Keratinocyte (primary cell): ENCODE measurements at regions not wholly inside any gene's neighbourhood (a gene's known extent, or its start where the extent isn't known, plus 50 kb on each side); places are given as distances from the start of the nearest gene placed in this dataset.
"Not testable (repeated sequence)": the region's sequence is repeated elsewhere in the genome, so short reads cannot be mapped to it uniquely, and the experiment has no call there.

Source experiments
- DNase-seq: peaks from one replicate; pipeline ENCODE4 v3.0.0-alpha.2; 2011; ENCODE audit warnings: low read depth, missing footprints, low spot score
- FAIRE-seq: peaks from 2 replicates; lab custom pipeline; 2011; peaks lifted over from hg19 to GRCh38; lab: Jason Lieb, UNC
- H2AFZ ChIP-seq: 2 replicates; pipeline ENCODE4 v1.6.0; 2012; ENCODE audit warnings: low read length, control low read depth, inconsistent platforms; ENCODE audit not compliant: control insufficient read depth
- H3K27ac ChIP-seq: 2 replicates; pipeline ENCODE4 v1.5.1; 2011; ENCODE audit warnings: low read length; ENCODE audit not compliant: control insufficient read depth, insufficient read depth
- H3K27me3 ChIP-seq: 3 replicates; pipeline ENCODE4 v1.6.0; 2011; ENCODE audit warnings: low read length; ENCODE audit not compliant: control insufficient read depth, insufficient read depth; ENCODE audit errors: extremely low read depth
- H3K36me3 ChIP-seq, 2 experiments: 2 replicates in 1 of 2; 3 replicates in 1 of 2; pipeline ENCODE4 v1.5.1; 2011; ENCODE audit warnings: low read length in 2 of 2, mild to moderate bottlenecking in 1 of 2; ENCODE audit not compliant: control insufficient read depth in 2 of 2, insufficient read depth in 2 of 2; ENCODE audit errors: extremely low read depth in 1 of 2
- H3K4me1 ChIP-seq: 3 replicates; pipeline ENCODE4 v1.5.1; 2011; ENCODE audit warnings: low read length; ENCODE audit not compliant: control insufficient read depth, insufficient read depth; ENCODE audit errors: extremely low read depth
- H3K4me2 ChIP-seq: 3 replicates; pipeline ENCODE4 v1.6.0; 2011; ENCODE audit warnings: low read depth, low read length; ENCODE audit not compliant: control insufficient read depth, insufficient read depth; ENCODE audit errors: extremely low read depth
- H3K4me3 ChIP-seq, 3 experiments: fragments of 200-600 bp in 1 of 3; sonication (generic) in 1 of 3; 2 replicates in 2 of 3; 3 replicates in 1 of 3; pipeline ENCODE4 v1.5.1; 2011 to 2016; ENCODE audit warnings: low read length in 3 of 3, mild to moderate bottlenecking in 3 of 3, control low read depth in 2 of 3, inconsistent platforms in 1 of 3, low read depth in 1 of 3, mixed read lengths in 1 of 3, mixed run types in 1 of 3, moderate library complexity in 1 of 3; ENCODE audit not compliant: control insufficient read depth in 2 of 3, insufficient read depth in 2 of 3; ENCODE audit errors: extremely low read depth in 1 of 3
- H3K79me2 ChIP-seq: 2 replicates; pipeline ENCODE4 v1.6.0; 2012; ENCODE audit warnings: low read length; ENCODE audit not compliant: control insufficient read depth, insufficient read depth
- H3K9ac ChIP-seq: 3 replicates; pipeline ENCODE4 v1.6.0; 2011; ENCODE audit warnings: low read length; ENCODE audit not compliant: control insufficient read depth, insufficient read depth; ENCODE audit errors: extremely low read depth
- H3K9me1 ChIP-seq: 3 replicates; pipeline ENCODE4 v1.6.0; 2011; ENCODE audit warnings: low read length; ENCODE audit not compliant: control insufficient read depth, insufficient read depth; ENCODE audit errors: extremely low read depth
- H3K9me3 ChIP-seq: 2 replicates; pipeline ENCODE4 v1.5.1; 2012; ENCODE audit warnings: low read depth, low read length; ENCODE audit not compliant: control insufficient read depth
- H4K20me1 ChIP-seq: 3 replicates; pipeline ENCODE4 v1.6.0; 2011; ENCODE audit warnings: low read length; ENCODE audit not compliant: control insufficient read depth, insufficient read depth; ENCODE audit errors: extremely low read depth
- EZH2 ChIP-seq: IDR thresholded peaks from one replicate; pipeline ENCODE4 v1.6.1; 2012; ENCODE audit warnings: inconsistent platforms, mild to moderate bottlenecking, low read length, moderate library complexity
- dilution Hi-C: fragments of 300-500 bp; cut with MboI; formaldehyde crosslinking; loops from one replicate; pipeline ENCODE4 v1.7.0; 2020; ENCODE audit warnings: low sequenced_read_pairs; ENCODE audit not compliant: extremely low pct_ligation_motif_present
- TF ChIP-seq, protein P1 (sequence below), 3 experiments: IDR thresholded peaks in 1 of 3; conservative IDR thresholded peaks in 1 of 3; optimal IDR thresholded peaks in 1 of 3; 2 replicates in 2 of 3; 3 replicates in 1 of 3; pipeline versions ENCODE3 to v1.5.1; 2011; ENCODE audit warnings: low read length in 3 of 3, mild to moderate bottlenecking in 3 of 3, moderate library complexity in 2 of 3, control low read depth in 1 of 3, inconsistent platforms in 1 of 3; ENCODE audit not compliant: insufficient read depth in 2 of 3; ENCODE audit errors: extremely low read depth in 1 of 3

DNA sequence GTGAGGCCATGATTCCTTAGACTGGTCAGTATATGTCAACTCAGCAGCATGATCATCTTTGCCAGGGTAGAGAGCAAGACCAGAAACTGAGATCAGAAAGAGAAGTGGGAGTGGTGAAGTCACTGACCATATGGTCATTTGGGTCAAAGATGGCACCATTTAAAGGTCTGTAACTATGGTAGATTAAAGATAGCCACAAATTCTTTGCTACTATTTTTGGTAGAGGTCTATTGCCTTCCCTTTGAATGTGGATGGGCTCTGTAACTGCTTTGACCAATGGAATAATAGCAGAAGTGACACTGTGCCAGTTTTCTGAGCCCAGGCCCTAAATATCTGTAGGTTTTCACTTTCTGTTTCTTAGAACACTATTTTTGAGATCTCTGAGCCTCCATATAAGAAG, 117.6 kb downstream of the PCSK1 start:
- Histone ChIP-seq H3K9ac (no peak overlapping the region), H4K20me1 (no peaks in the 10 kb centered on the region), H3K27me3 (no peaks in the 10 kb centered on the region), H3K9me3 (no peaks in the 10 kb centered on the region), H2AFZ (no peak overlapping the region), H3K9me1 (no peaks in the 10 kb centered on the region), H3K4me3 (no peak overlapping the region), H3K4me1 (peaks cover 7% of the 10 kb centered on the region), H3K4me2 (no peak overlapping the region), H3K36me3 (peaks cover 0 to 1% of the 10 kb centered on the region in 2 experiments), H3K79me2 (no peaks in the 10 kb centered on the region), H3K27ac (no peak overlapping the region)
- FAIRE-seq (no peak), DNase-seq (no peak)
- dilution Hi-C loops, result no loop called here
- TF ChIP-seq EZH2, result no peak
- TF ChIP-seq, protein P1, sequence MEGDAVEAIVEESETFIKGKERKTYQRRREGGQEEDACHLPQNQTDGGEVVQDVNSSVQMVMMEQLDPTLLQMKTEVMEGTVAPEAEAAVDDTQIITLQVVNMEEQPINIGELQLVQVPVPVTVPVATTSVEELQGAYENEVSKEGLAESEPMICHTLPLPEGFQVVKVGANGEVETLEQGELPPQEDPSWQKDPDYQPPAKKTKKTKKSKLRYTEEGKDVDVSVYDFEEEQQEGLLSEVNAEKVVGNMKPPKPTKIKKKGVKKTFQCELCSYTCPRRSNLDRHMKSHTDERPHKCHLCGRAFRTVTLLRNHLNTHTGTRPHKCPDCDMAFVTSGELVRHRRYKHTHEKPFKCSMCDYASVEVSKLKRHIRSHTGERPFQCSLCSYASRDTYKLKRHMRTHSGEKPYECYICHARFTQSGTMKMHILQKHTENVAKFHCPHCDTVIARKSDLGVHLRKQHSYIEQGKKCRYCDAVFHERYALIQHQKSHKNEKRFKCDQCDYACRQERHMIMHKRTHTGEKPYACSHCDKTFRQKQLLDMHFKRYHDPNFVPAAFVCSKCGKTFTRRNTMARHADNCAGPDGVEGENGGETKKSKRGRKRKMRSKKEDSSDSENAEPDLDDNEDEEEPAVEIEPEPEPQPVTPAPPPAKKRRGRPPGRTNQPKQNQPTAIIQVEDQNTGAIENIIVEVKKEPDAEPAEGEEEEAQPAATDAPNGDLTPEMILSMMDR (optimal IDR thresholded peaks at IDR 0.05 in 1 of 3, IDR thresholded peaks at IDR 0.05 in 1 of 3, conservative IDR thresholded peaks at IDR 0.05 in 1 of 3; ENCODE audit: extremely low read depth in 1 of 3, insufficient read depth in 2 of 3, low read length in 3 of 3), result no peak

DNA sequence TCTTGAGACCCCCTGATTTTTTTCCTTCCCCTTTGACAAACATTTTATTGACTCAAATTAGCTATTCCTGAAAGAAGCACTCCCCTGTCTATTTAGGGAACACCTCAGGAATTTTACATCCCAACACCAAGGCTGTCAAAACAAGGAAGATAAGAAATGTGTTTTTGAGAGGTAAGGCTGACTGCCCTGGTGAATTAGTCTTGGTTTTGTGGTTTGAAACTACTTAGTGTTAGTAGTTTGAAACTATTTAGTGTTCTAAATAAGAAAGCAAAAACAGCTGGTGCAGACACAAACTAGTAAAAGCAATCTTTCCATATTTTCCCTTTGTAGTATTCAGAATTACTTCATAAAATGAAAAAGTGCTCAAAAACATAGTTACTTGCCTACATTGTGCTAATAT, 120.7 kb downstream of the PCSK1 start:
- dilution Hi-C loops, result no loop called here
- no peak for FAIRE-seq

DNA sequence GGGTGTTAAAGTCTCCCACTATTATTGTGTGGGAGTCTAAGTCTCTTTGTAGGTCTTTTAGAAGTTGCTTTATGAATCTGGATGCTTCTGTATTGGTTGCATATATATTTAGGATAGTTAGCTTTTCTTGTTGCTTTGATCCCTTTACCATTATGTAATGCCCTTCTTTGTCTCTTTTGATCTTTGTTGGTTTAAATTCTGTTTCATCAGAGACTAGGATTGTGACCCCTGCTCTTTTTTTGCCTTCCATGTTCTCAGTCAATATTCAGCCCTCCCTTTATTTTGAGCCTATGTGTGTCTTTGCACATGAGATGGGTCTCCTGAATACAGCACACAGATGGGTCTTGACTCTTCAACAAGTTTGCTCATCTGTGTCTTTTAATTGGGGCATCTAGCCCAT, 126.0 kb downstream of the PCSK1 start:
- H3K9me3 ChIP-seq, H3K9ac ChIP-seq, H4K20me1 ChIP-seq, H3K27ac ChIP-seq, FAIRE-seq, H3K79me2 ChIP-seq, DNase-seq, H3K4me3 ChIP-seq, H3K27me3 ChIP-seq, H3K9me1 ChIP-seq, H3K4me1 ChIP-seq, H3K36me3 ChIP-seq, H2AFZ ChIP-seq, H3K4me2 ChIP-seq, dilution Hi-C loops: not testable (repeated sequence)

More for the DNA sequence above, 120.7 kb downstream of the PCSK1 start:
- H3K9me3 ChIP-seq, result no peaks in the 10 kb centered on the region
- H3K4me1 ChIP-seq, result peaks cover 3% of the 10 kb centered on the region
- no peaks in the 10 kb centered on the region for H4K20me1 ChIP-seq
- H2AFZ ChIP-seq, result no peak overlapping the region
- TF ChIP-seq, protein P1 (optimal IDR thresholded peaks at IDR 0.05 in 1 of 3, IDR thresholded peaks at IDR 0.05 in 1 of 3, conservative IDR thresholded peaks at IDR 0.05 in 1 of 3; ENCODE audit: extremely low read depth in 1 of 3, insufficient read depth in 2 of 3, low read length in 3 of 3), result no peak
- TF ChIP-seq EZH2, result no peak
- H3K4me3 ChIP-seq, result no peak overlapping the region
- H3K27ac ChIP-seq, result no peak overlapping the region
- DNase-seq, result no peak
- no peaks in the 10 kb centered on the region for H3K27me3 ChIP-seq
- no peaks in the 10 kb centered on the region for H3K79me2 ChIP-seq
- H3K9ac ChIP-seq, result no peak overlapping the region
- H3K4me2 ChIP-seq, result no peak overlapping the region
- H3K9me1 ChIP-seq, result no peaks in the 10 kb centered on the region
- H3K36me3 ChIP-seq, result peaks cover 0 to 1% of the 10 kb centered on the region in 2 experiments
